Transverse colon (tissue), 3 donors: ENCODE measurements at regions not wholly inside any gene's neighbourhood (a gene's known extent, or its start where the extent isn't known, plus 50 kb on each side); places are given as distances from the start of the nearest gene placed in this dataset.

Source experiments
- CTCF ChIP-seq, 5 experiments: fragments of 200-600 bp in 3 of 5; fragments of 450-650 bp in 2 of 5; sonication (generic) in 3 of 5; IDR thresholded peaks; 1 replicate in 2 of 5; 2 replicates in 3 of 5; pipeline ENCODE4 v1.5.1; 2016 to 2017; ENCODE audit warnings: antibody characterized with exemption in 5 of 5, inconsistent platforms in 3 of 5, mild to moderate bottlenecking in 2 of 5, moderate library complexity in 1 of 5
- POLR2A ChIP-seq: fragments of 450-650 bp; IDR thresholded peaks from one replicate; pipeline ENCODE4 v1.6.1; 2016; ENCODE audit warnings: antibody characterized with exemption, mild to moderate bottlenecking, moderate library complexity

DNA sequence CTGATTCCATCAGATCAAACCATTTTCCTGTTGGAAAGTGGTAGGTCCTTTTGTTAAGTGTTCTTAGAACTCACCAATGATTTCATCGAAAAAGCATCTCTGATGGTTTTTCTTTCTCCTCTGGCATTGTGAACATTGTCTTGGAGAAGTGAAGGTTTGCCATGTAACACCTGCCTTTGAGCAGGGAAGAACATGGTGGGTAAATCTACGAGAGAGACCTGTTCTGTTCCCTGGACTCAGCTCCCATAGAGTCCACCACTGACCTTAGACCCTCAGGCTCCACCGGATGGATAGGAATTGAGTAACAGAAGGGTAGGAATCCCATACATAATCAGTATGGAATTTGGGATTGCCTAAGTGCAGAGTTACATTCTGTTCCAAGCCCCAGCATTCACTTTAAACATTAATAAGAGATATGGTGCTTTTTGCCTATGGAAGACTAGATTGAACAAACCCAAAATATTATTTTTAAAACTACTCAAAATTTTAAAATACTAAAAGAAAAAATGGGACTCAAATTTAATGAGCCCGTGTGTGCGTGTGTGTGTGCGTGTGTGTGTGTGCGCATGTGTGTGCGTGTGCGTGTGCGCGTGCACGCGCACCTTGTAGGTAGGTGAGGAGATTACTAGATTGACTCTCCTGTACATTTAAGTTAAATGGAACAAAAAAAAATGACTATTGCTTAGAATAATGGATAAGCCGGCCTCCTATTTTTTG is 92.0 kb downstream of the C9orf152 start:
- TF ChIP-seq CTCF (IDR thresholded peaks at IDR 0.05) (no peak), POLR2A (no peak)
